ENCODE measurements at regions not wholly inside any gene's neighbourhood (a gene's known extent, or its start where the extent isn't known, plus 50 kb on each side); places are given as distances from the start of the nearest gene placed in this dataset.
"Not testable (repeated sequence)": the region's sequence is repeated elsewhere in the genome, so short reads cannot be mapped to it uniquely, and the experiment has no call there.

DNA sequence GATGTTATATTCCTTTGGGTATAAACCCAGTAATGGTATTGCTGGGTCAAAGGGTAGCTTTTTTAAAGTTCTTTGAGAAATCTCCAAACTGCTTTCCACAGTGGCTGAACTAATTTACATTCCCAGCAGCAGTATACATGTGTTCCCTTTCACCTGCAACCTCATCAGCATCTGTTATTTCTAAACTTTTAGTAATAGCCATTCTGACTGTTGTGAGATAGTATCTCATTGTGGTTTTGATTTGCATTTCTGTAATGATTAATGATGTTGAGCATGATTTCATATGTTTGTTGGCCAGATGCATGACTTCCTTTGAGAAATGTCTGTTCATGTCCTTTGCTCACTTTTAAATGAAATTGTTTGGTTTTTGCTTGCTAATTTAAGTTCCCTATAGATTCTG is 553.1 kb downstream of the SLCO4C1 start:
- DNase-seq (ENCODE audit: low spot score): not testable (repeated sequence)

DNA sequence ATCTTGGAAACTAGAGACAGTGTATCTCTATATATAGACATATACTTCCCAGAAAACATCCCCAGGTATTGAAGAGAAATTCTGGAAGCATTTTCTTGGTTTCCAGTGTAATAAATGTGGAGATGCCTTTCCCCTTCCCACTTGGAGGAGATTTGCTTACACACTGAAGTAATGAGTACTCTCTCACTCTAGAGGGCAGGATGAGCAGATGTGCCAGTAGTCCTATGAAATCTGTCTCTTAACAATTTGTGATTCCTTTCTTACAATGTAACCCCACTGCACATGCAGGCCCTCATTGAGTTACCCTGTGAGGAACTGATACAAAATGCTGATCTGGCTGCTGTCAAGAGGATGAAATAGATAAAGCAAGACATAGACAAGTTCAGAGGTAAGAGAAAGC is 567.2 kb downstream of the SLCO4C1 start:
- no peak for DNase-seq (ENCODE audit: low spot score)

GRCh38 chr5:101721543-101721942 is 574.5 kb downstream of the SLCO4C1 start:
- DNase-seq (ENCODE audit: low spot score): no peak

DNA sequence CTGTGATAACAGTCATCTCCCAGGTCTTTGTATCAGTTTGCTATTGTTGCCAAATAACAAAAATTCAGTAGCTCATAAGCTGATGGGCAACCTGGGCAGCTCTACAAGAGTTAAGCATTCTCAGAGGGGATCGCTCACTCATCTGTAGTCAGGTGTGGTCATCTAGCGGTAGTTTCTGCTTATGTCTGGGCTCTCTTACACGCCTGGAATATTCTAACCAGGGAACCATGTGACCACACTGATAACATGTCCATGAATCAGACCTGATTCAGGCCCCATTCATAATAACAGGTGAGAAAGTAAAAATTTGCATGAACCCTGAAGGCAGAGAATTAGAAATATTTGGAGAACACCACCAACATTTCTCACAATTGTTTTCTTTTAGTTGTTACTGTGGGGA is 576.1 kb downstream of the SLCO4C1 start:
- DNase-seq (ENCODE audit: low spot score): no peak

GRCh38 chr5:101717721-101718120 is 578.4 kb downstream of the SLCO4C1 start:
- DNase-seq (ENCODE audit: low spot score): no peak

DNA sequence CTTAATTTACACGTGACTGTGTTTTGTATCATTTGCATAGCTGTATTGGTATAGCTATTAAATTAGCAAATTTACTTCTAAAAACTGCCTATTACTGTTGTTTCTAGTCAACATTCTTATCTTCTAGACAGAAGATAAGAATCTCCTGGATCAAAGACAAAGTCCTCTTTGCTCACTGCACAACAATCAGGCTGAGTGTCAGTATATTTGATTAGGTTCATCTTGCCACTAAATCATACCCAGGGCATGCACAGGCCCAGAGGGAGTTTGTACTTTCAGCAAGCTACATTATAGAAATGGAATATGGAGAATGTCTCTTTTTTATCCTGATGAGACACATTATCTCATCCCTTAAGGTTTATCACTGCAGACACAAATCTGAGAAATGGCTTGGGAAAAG is 579.1 kb downstream of the SLCO4C1 start:
- no peak for DNase-seq (ENCODE audit: low spot score)

- not testable (repeated sequence) for DNase-seq (ENCODE audit: low spot score)
Measured at GRCh38 chr5:101715790-101716189, 580.3 kb downstream of the SLCO4C1 start.

DNA sequence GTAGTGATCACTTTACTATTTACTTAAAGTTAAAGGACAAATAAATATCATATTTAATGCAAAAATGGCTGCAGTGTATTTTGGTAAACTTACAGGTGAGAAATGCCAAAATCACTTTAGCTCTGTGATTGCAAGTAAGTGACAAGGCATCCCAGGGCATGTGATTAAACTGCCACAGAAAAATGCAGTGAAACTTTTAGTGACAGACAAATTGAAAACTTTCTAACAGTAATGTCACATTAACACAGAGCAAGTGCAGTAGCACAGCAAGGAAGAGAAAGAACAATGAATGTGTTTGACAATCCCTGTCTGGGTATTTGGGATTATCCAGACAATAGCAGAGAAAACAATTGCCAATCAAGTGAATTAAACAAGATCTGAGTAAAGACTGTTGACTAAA is 606.8 kb downstream of the SLCO4C1 start:
- no peak for DNase-seq (ENCODE audit: low spot score)

DNA sequence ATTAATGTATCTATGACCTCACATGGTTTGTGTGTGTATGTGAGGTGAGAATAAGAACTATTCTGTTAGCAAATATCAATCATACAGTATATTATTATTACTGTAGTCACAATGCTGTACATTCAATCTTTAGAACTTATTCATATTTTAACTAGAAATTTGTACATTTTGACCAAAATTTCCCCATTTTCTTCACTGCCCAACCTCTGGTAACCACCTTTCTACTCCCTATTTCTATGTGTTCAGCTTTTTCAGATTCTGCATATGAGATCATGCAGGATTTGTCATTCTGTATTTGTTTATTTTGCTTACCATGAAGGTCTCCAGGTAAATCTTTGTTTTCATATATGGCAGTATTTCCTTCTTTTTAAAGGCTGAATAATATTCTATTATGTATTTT is 607.9 kb downstream of the SLCO4C1 start:
- no peak for DNase-seq (ENCODE audit: low spot score)

- DNase-seq (ENCODE audit: low spot score): no peak
Measured at GRCh38 chr5:101687349-101687985, 608.6 kb downstream of the SLCO4C1 start.

DNA sequence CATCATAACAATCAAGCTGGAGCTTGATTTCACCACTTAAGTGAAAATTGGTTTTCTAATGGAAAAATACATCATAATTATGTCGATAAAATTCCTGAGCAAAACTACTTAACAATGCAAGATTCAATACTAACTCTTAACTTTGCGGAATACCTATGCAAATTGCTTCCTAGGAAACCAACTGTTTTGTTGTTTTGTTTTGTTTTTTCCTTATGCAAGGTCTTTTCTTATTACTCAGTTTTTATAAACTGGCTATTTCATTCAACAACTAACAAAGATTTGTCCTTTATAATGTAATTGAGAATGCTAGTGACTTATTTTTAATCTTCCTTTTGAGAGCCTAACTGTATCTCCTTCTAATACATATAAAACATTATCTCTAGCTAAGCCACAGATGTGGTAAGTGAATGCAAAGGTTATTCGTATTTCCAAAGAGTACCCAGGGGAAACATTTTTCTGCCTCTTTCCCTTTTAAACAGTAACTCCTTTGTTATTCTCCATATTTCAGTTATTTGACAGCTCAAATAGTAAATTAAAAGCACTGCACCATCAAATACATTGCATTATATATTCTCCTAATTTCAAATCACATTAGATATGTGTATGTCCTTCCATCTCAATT is 609.4 kb downstream of the SLCO4C1 start:
- no peak for DNase-seq (ENCODE audit: low spot score)

DNA sequence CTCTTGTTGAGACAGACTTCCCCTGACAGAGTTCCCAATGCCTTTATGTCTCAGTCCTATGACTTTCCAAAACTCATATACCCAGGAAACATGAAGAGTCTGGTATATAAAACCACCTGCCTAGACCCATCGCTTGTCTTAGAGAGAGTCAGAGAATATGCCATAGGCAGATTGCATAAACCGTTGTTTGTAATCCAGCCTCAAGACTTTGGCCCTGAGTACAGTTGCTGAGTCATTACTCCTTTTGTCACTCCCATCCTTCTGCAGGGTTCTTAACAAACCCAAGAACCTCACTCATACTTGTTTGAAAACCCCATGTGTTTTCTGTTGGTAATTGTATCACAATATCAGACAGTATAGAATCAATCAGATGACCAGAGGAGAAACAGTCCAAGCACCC is 616.3 kb downstream of the SLCO4C1 start:
- no peak for DNase-seq (ENCODE audit: low spot score)

DNA sequence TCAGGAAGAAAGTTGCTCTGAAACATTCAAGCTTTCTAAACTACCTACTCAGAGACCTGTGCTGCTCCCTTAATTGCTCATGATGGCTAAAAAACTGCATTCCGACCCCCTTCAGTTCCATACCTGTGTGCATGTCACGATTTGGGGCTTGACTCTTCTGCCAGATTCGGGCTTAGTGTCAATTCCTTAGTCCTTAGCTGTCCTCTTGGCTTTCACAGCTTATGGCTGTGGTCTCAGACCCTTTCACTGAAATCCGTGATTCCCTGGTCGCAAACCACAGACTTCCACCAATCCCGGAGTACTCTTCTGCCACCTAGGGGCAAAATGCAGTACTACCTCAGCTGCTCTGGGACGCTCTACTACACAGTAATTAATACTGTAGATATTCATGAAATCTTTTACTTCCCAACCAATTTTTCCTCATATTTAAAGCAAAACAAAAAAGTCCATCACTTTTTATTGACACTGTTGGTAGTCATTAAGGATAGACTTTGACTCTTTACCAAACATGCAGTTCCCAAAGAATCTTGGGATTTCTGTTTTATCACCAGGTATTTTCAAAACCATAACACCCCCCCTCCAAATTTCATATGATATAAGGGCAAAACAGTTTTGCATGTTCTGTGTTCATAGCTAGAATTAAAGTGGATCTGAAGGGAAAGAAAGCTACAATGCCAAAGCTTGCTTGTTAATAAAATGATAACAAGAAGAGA is 617.4 kb downstream of the SLCO4C1 start:
- peak; percentile 31 for DNase-seq (ENCODE audit: low spot score)

GRCh38 chr5:101677961-101678360 is 618.1 kb downstream of the SLCO4C1 start:
- no peak for DNase-seq (ENCODE audit: low spot score)

DNA sequence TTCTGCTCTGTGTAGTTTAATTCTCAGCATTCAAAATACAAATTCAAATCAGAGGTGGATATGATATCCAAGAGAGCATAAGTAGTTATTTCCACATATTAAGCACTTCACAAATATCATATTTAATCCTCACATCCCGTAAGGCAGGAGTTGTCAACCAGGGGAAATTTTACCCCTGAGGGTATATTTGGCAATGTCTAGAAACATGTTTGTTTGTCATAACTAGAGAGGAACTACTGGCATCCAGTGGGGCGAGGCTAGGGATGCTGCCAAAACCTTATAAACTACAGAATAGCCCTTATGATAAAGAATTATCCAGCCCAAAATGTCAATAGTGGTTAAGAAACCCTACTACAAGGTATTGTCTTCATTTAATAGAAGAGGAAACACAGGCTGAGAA is 619.4 kb downstream of the SLCO4C1 start:
- no peak for DNase-seq (ENCODE audit: low spot score)

GRCh38 chr5:101675510-101676219 is 620.4 kb downstream of the SLCO4C1 start:
- DNase-seq (ENCODE audit: low spot score): no peak

DNA sequence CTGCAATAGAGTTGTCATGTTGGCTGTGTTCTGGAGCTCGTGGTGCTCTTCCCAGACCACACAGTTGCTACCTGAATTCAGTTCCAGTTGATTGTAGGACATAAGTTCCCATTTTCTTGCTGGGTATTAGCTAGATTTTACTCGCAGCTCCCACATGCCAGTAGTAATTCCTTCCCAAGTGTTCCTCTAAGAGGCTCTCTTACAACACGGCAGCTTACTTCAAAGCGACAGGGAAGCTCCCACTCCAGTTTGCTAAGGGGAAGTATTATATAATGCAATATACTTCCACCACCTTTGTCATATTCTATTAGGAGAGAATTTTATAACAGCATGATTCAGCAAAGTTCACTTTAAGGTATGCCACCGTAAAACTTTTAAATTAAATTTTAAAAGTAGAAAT is 623.0 kb downstream of the SLCO4C1 start:
- no peak for DNase-seq (ENCODE audit: low spot score)

DNA sequence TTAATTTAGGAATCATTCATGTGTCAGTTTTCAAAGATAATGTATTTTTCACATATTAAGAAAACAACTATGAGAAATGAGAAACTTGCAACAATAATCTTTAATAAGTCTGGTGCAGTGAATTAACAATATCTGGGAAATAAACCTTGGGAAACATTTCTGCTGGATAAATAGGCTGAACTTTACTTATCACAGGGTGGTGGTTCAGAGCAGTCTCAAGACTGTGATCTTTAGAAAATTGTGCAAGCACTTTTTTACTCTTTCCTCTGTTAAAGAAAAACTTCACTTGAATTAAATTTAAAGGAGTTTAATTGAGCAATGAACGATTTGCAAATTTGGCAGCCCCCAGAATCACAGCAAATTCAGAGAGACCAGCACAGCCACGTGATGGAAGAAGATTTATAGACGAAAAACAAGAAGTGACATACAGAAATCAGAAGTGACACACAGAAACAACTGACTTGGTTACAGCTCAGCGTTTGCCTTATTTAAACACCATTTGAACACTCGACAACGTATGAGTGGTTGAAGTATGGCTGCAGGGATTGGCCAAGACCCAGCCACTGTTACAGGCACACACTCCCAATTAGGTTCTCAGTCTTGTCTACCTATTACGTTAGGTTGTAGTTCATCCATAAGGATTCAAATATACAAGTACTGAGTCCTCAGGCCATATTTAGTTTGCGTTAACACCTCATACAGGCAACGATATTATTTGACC is 631.9 kb downstream of the SLCO4C1 start:
- DNase-seq (ENCODE audit: low spot score): no peak

- DNase-seq (ENCODE audit: low spot score): no peak
Measured at GRCh38 chr5:101663543-101663942, 632.5 kb downstream of the SLCO4C1 start.

- DNase-seq (ENCODE audit: low spot score): no peak
Measured at GRCh38 chr5:101662263-101662662, 633.8 kb downstream of the SLCO4C1 start.

DNA sequence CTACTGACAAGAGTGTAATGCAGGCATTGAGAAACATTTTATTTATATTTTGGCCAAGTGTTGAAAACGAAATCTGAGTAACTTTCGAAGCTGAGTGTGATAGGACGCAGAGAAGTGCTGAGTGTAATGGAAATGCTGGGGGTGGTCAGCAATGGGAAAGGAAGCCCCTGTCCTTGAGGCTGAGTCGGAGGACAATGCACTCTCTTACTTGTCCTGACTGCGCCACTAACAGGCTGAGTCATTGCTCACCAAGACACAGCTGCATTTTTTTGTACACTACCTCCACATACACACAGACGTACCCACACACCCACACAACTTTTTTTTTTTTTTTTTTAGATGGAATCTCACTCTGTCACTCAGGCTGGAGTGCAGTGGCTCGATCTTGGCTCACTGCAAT is 637.7 kb downstream of the SLCO4C1 start:
- DNase-seq (ENCODE audit: low spot score): no peak

DNA sequence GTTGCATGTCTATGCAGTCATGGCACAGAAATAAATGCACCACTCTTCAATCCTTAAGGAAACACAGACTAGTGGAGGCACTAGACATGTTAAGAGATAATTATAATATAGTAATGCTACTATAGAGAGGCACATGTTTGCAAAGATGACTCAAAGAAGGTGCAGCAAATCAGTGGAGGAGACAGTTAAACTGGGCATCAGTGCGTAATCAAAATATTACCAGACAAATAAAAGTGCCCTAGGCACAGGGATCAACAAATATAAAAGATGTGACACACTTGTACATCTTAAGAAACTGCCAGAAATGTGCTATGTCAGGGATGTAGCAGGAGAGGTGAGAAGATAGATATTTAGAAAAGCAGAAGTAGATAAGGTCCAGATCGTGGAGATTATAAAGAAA is 642.1 kb downstream of the SLCO4C1 start:
- DNase-seq (ENCODE audit: low spot score): no peak
